ENCODE measurements at regions not wholly inside any gene's neighbourhood (a gene's known extent, or its start where the extent isn't known, plus 50 kb on each side); places are given as distances from the start of the nearest gene placed in this dataset.

GRCh38 chr18:55166260-55166598, 207.0 kb upstream of the CCDC68 start:
- DNase-seq (ENCODE audit: insufficient read length) (no peak), FAIRE-seq (no peak)
- TF ChIP-seq TAF1 (IDR thresholded peaks at IDR 0.05; ENCODE audit: borderline replicate concordance, low read depth, low read length) = no peak
- no peak for TF ChIP-seq POLR2AphosphoS5 (IDR thresholded peaks at IDR 0.05; ENCODE audit: low read depth, low read length)
- no peak for TF ChIP-seq POLR2A (IDR thresholded peaks at IDR 0.05; ENCODE audit: low read depth, low read length)

GRCh38 chr18:55163550-55163949, 204.3 kb upstream of the CCDC68 start:
- FAIRE-seq (no peak), DNase-seq (ENCODE audit: insufficient read length) (no peak)

GRCh38 chr18:55161916-55162315, 202.7 kb upstream of the CCDC68 start:
- no peak for FAIRE-seq
- no peak for DNase-seq (ENCODE audit: insufficient read length)
- no peak for TF ChIP-seq POLR2AphosphoS5 (IDR thresholded peaks at IDR 0.05; ENCODE audit: low read depth, low read length)
- no peak for TF ChIP-seq POLR2A (IDR thresholded peaks at IDR 0.05; ENCODE audit: low read depth, low read length)
- no peak for TF ChIP-seq TAF1 (IDR thresholded peaks at IDR 0.05; ENCODE audit: borderline replicate concordance, low read depth, low read length)

More at GRCh38 chr18:55163550-55163949, 204.3 kb upstream of the CCDC68 start:
- TF ChIP-seq POLR2AphosphoS5 (IDR thresholded peaks at IDR 0.05; ENCODE audit: low read depth, low read length) (no peak), POLR2A (IDR thresholded peaks at IDR 0.05; ENCODE audit: low read depth, low read length) (no peak), TAF1 (IDR thresholded peaks at IDR 0.05; ENCODE audit: borderline replicate concordance, low read depth, low read length) (no peak)

GRCh38 chr18:55159027-55159426, 199.8 kb upstream of the CCDC68 start:
- DNase-seq (ENCODE audit: insufficient read length) = no peak
- TF ChIP-seq POLR2AphosphoS5 (IDR thresholded peaks at IDR 0.05; ENCODE audit: low read depth, low read length) (no peak), TAF1 (IDR thresholded peaks at IDR 0.05; ENCODE audit: borderline replicate concordance, low read depth, low read length) (no peak), POLR2A (IDR thresholded peaks at IDR 0.05; ENCODE audit: low read depth, low read length) (no peak)
- no peak for FAIRE-seq

GRCh38 chr18:55158570-55158969, 199.3 kb upstream of the CCDC68 start:
- TF ChIP-seq POLR2A (IDR thresholded peaks at IDR 0.05; ENCODE audit: low read depth, low read length) = no peak
- TF ChIP-seq TAF1 (IDR thresholded peaks at IDR 0.05; ENCODE audit: borderline replicate concordance, low read depth, low read length) = no peak
- TF ChIP-seq POLR2AphosphoS5 (IDR thresholded peaks at IDR 0.05; ENCODE audit: low read depth, low read length) = no peak
- FAIRE-seq (no peak), DNase-seq (ENCODE audit: insufficient read length) (no peak)

GRCh38 chr18:55153346-55153745, 194.1 kb upstream of the CCDC68 start:
- no peak for FAIRE-seq
- TF ChIP-seq POLR2A (IDR thresholded peaks at IDR 0.05; ENCODE audit: low read depth, low read length) (no peak), TAF1 (IDR thresholded peaks at IDR 0.05; ENCODE audit: borderline replicate concordance, low read depth, low read length) (no peak), POLR2AphosphoS5 (IDR thresholded peaks at IDR 0.05; ENCODE audit: low read depth, low read length) (no peak)
- no peak for DNase-seq (ENCODE audit: insufficient read length)

GRCh38 chr18:55152801-55153200, 193.5 kb upstream of the CCDC68 start:
- no peak for DNase-seq (ENCODE audit: insufficient read length)
- TF ChIP-seq POLR2A (IDR thresholded peaks at IDR 0.05; ENCODE audit: low read depth, low read length) = no peak
- no peak for TF ChIP-seq TAF1 (IDR thresholded peaks at IDR 0.05; ENCODE audit: borderline replicate concordance, low read depth, low read length)
- TF ChIP-seq POLR2AphosphoS5 (IDR thresholded peaks at IDR 0.05; ENCODE audit: low read depth, low read length) = no peak

GRCh38 chr18:55149994-55150393, 190.7 kb upstream of the CCDC68 start:
- TF ChIP-seq TAF1 (IDR thresholded peaks at IDR 0.05; ENCODE audit: borderline replicate concordance, low read depth, low read length) = no peak
- TF ChIP-seq POLR2A (IDR thresholded peaks at IDR 0.05; ENCODE audit: low read depth, low read length) = no peak
- TF ChIP-seq POLR2AphosphoS5 (IDR thresholded peaks at IDR 0.05; ENCODE audit: low read depth, low read length) = no peak
- FAIRE-seq (no peak), DNase-seq (ENCODE audit: insufficient read length) (no peak)

More at GRCh38 chr18:55152801-55153200, 193.5 kb upstream of the CCDC68 start:
- no peak for FAIRE-seq

GRCh38 chr18:55147791-55148190, 188.5 kb upstream of the CCDC68 start:
- FAIRE-seq = no peak
- TF ChIP-seq POLR2A (IDR thresholded peaks at IDR 0.05; ENCODE audit: low read depth, low read length) (no peak), POLR2AphosphoS5 (IDR thresholded peaks at IDR 0.05; ENCODE audit: low read depth, low read length) (no peak), TAF1 (IDR thresholded peaks at IDR 0.05; ENCODE audit: borderline replicate concordance, low read depth, low read length) (no peak)

GRCh38 chr18:55144193-55144930, 185.1 kb upstream of the CCDC68 start:
- DNase-seq (ENCODE audit: insufficient read length) = no peak
- no peak for TF ChIP-seq TAF1 (IDR thresholded peaks at IDR 0.05; ENCODE audit: borderline replicate concordance, low read depth, low read length)
- TF ChIP-seq POLR2A (IDR thresholded peaks at IDR 0.05; ENCODE audit: low read depth, low read length) = no peak
- TF ChIP-seq POLR2AphosphoS5 (IDR thresholded peaks at IDR 0.05; ENCODE audit: low read depth, low read length) = no peak
- FAIRE-seq = no peak

More at GRCh38 chr18:55147791-55148190, 188.5 kb upstream of the CCDC68 start:
- DNase-seq (ENCODE audit: insufficient read length) = no peak

GRCh38 chr18:55142410-55142809, 183.1 kb upstream of the CCDC68 start:
- no peak for TF ChIP-seq POLR2AphosphoS5 (IDR thresholded peaks at IDR 0.05; ENCODE audit: low read depth, low read length)
- no peak for TF ChIP-seq POLR2A (IDR thresholded peaks at IDR 0.05; ENCODE audit: low read depth, low read length)
- TF ChIP-seq TAF1 (IDR thresholded peaks at IDR 0.05; ENCODE audit: borderline replicate concordance, low read depth, low read length) = no peak
- FAIRE-seq = no peak
- no peak for DNase-seq (ENCODE audit: insufficient read length)

- no peak for DNase-seq (ENCODE audit: insufficient read length)
- FAIRE-seq = no peak
- no peak for TF ChIP-seq TAF1 (IDR thresholded peaks at IDR 0.05; ENCODE audit: borderline replicate concordance, low read depth, low read length)
Observed at GRCh38 chr18:55141318-55141717, 182.1 kb upstream of the CCDC68 start.

Data from GM12892 (cell line).